ENCODE measurements at regions not wholly inside any gene's neighbourhood (a gene's known extent, or its start where the extent isn't known, plus 50 kb on each side); places are given as distances from the start of the nearest gene placed in this dataset.

GRCh38 chr12:115430636-115431035 lies 746.7 kb upstream of the TBX3 start:
- DNase-seq, result no peak
- POLR2A ChIA-PET, result no interaction called here
- H3K27ac ChIP-seq (ENCODE audit: low read depth in 2 of 2, low read length in 1 of 2), result no peak overlapping the region
- no peak overlapping the region for H2AFZ ChIP-seq (ENCODE audit: low read depth)
- 67% methylated on average over 1 of the region's 1 CpG for WGBS (ENCODE audit: low lambda C conversion rate)
- H3K27me3 ChIP-seq (ENCODE audit: insufficient read depth), result no peaks in the 10 kb centered on the region
- no peaks in the 10 kb centered on the region for H3K9me3 ChIP-seq
- no peaks in the 10 kb centered on the region for H4K20me1 ChIP-seq (ENCODE audit: insufficient read depth)
- no peaks in the 10 kb centered on the region for H3K79me2 ChIP-seq (ENCODE audit: insufficient read depth)
- H3K9me2 ChIP-seq, result no peaks in the 10 kb centered on the region
- no peaks in the 10 kb centered on the region for H3F3A ChIP-seq (replicated peaks; ENCODE audit: insufficient read depth)
- no peaks in the 10 kb centered on the region for H3K36me3 ChIP-seq (replicated peaks in 1 of 2; ENCODE audit: control insufficient read depth in 1 of 2, insufficient read depth in 2 of 2, low read length in 1 of 2)
- CTCF ChIA-PET, result no interaction called here
- H3K9ac ChIP-seq, result no peak overlapping the region
- TF ChIP-seq FOXM1 (IDR thresholded peaks at IDR 0.05; ENCODE audit: low read depth), result no peak
- TF ChIP-seq, protein P1, sequence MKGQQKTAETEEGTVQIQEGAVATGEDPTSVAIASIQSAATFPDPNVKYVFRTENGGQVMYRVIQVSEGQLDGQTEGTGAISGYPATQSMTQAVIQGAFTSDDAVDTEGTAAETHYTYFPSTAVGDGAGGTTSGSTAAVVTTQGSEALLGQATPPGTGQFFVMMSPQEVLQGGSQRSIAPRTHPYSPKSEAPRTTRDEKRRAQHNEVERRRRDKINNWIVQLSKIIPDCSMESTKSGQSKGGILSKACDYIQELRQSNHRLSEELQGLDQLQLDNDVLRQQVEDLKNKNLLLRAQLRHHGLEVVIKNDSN (IDR thresholded peaks at IDR 0.05; ENCODE audit: borderline replicate concordance, low read depth), result no peak
- no peak for TF ChIP-seq RXRA (IDR thresholded peaks at IDR 0.05; ENCODE audit: borderline replicate concordance, low read depth)
- no peak for TF ChIP-seq SMC3 (IDR thresholded peaks at IDR 0.05; ENCODE audit: low read depth, low read length)
- TF ChIP-seq EZH2phosphoT487 (IDR thresholded peaks at IDR 0.05; ENCODE audit: borderline replicate concordance, low read depth), result no peak
- no peak for TF ChIP-seq TAF1 (IDR thresholded peaks at IDR 0.05; ENCODE audit: borderline replicate concordance, low read depth, low read length)
- TF ChIP-seq, protein P2, sequence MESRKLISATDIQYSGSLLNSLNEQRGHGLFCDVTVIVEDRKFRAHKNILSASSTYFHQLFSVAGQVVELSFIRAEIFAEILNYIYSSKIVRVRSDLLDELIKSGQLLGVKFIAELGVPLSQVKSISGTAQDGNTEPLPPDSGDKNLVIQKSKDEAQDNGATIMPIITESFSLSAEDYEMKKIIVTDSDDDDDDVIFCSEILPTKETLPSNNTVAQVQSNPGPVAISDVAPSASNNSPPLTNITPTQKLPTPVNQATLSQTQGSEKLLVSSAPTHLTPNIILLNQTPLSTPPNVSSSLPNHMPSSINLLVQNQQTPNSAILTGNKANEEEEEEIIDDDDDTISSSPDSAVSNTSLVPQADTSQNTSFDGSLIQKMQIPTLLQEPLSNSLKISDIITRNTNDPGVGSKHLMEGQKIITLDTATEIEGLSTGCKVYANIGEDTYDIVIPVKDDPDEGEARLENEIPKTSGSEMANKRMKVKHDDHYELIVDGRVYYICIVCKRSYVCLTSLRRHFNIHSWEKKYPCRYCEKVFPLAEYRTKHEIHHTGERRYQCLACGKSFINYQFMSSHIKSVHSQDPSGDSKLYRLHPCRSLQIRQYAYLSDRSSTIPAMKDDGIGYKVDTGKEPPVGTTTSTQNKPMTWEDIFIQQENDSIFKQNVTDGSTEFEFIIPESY (IDR thresholded peaks at IDR 0.05; ENCODE audit: borderline replicate concordance, low read depth), result no peak
- TF ChIP-seq TEAD4 (IDR thresholded peaks at IDR 0.05; ENCODE audit: borderline replicate concordance, insufficient read depth), result no peak
- no peak for TF ChIP-seq RAD21 (IDR thresholded peaks at IDR 0.05; ENCODE audit: low read length)
- TF ChIP-seq ELF1 (IDR thresholded peaks at IDR 0.05), result no peak
- TF ChIP-seq NRF1 (IDR thresholded peaks at IDR 0.05; ENCODE audit: low read depth, low read length), result no peak
- TF ChIP-seq GATA2 (CRISPR knock-in tag; IDR thresholded peaks at IDR 0.05), result no peak
- no peak for TF ChIP-seq GABPA (IDR thresholded peaks at IDR 0.05; ENCODE audit: low read depth)
- no peak for TF ChIP-seq IRF3 (IDR thresholded peaks at IDR 0.05; ENCODE audit: low read depth, low read length)
- TF ChIP-seq FOSL2 (IDR thresholded peaks at IDR 0.05; ENCODE audit: borderline replicate concordance, low read depth), result no peak
- TF ChIP-seq TCF12 (IDR thresholded peaks at IDR 0.05), result no peak
- TF ChIP-seq MXI1 (IDR thresholded peaks at IDR 0.05; ENCODE audit: low read depth, low read length), result no peak
- no peak for TF ChIP-seq FOXJ3 (CRISPR knock-in tag; IDR thresholded peaks at IDR 0.05)
- no peak for TF ChIP-seq MEF2A (IDR thresholded peaks at IDR 0.05; ENCODE audit: borderline replicate concordance, low read depth)
- no peak for TF ChIP-seq SIN3A (IDR thresholded peaks at IDR 0.05; ENCODE audit: borderline replicate concordance, low read depth, low read length)
- no peaks in the 10 kb centered on the region for H3K4me1 ChIP-seq (ENCODE audit: control insufficient read depth in 1 of 2, insufficient read depth in 2 of 2, low read depth in 1 of 2, low read length in 1 of 2)
- H3K4me2 ChIP-seq, result no peak overlapping the region
- no peak overlapping the region for H3K4me3 ChIP-seq (ENCODE audit: low read depth in 2 of 2, low read length in 1 of 2)

All from SK-N-SH (cell line).